NCI-H510A treated with DMSO at 0.1 percent for 48 hours (cell line): ENCODE measurements at regions not wholly inside any gene's neighbourhood (a gene's known extent, or its start where the extent isn't known, plus 50 kb on each side); places are given as distances from the start of the nearest gene placed in this dataset.

Experiments used
- DNase-seq: peaks from one replicate; lab custom pipeline; 2025; lab: John Stamatoyannopoulos, UW

GRCh38 chr2:16818203-16818556, 152.5 kb upstream of the CYRIA start:
- DNase-seq: no peak

GRCh38 chr2:16817305-16818202, 151.9 kb upstream of the CYRIA start:
- DNase-seq: no peak

GRCh38 chr2:16816522-16816921, 150.9 kb upstream of the CYRIA start:
- no peak for DNase-seq

GRCh38 chr2:16816016-16816415, 150.4 kb upstream of the CYRIA start:
- DNase-seq: no peak

GRCh38 chr2:16813593-16813992, 148.0 kb upstream of the CYRIA start:
- no peak for DNase-seq

GRCh38 chr2:16798472-16798871, 132.8 kb upstream of the CYRIA start:
- DNase-seq: no peak

- DNase-seq: no peak
Measured at GRCh38 chr2:16791496-16791895, 125.9 kb upstream of the CYRIA start.

- DNase-seq: no peak
Measured at GRCh38 chr2:16785149-16785548, 119.5 kb upstream of the CYRIA start.

GRCh38 chr2:16784652-16785051, 119.0 kb upstream of the CYRIA start:
- peak; percentile 1 for DNase-seq

- no peak for DNase-seq
Measured at GRCh38 chr2:16777123-16777870, 111.7 kb upstream of the CYRIA start.

GRCh38 chr2:16775899-16776231, 110.2 kb upstream of the CYRIA start:
- no peak for DNase-seq

GRCh38 chr2:16774980-16775898, 109.6 kb upstream of the CYRIA start:
- DNase-seq: peak; percentile 0

- no peak for DNase-seq
Measured at GRCh38 chr2:16774091-16774490, 108.5 kb upstream of the CYRIA start.

- DNase-seq: peak; percentile 57
Measured at GRCh38 chr2:16773080-16773713, 107.6 kb upstream of the CYRIA start.

- DNase-seq: no peak
Measured at GRCh38 chr2:16767789-16768476, 102.3 kb upstream of the CYRIA start.

- no peak for DNase-seq
Measured at GRCh38 chr2:16765356-16765755, 99.7 kb upstream of the CYRIA start.

GRCh38 chr2:16764487-16764886, 98.9 kb upstream of the CYRIA start:
- DNase-seq: no peak

GRCh38 chr2:16763493-16763899, 97.9 kb upstream of the CYRIA start:
- no peak for DNase-seq

GRCh38 chr2:16763056-16763455, 97.4 kb upstream of the CYRIA start:
- DNase-seq: no peak

GRCh38 chr2:16760426-16760825, 94.8 kb upstream of the CYRIA start:
- no peak for DNase-seq
